Mammary epithelial cell (primary cell): ENCODE measurements at regions not wholly inside any gene's neighbourhood (a gene's known extent, or its start where the extent isn't known, plus 50 kb on each side); places are given as distances from the start of the nearest gene placed in this dataset.

Experiments used
- EZH2 ChIP-seq: IDR thresholded peaks from 2 replicates; pipeline ENCODE4 v1.6.1; 2012; ENCODE audit warnings: low read length, inconsistent platforms, borderline replicate concordance
- TF ChIP-seq, protein P1 (sequence below), 2 donors: IDR thresholded peaks in 1 of 2; conservative IDR thresholded peaks in 1 of 2; 2 replicates each; pipeline ENCODE4 v1.5.1; 2011 to 2012; ENCODE audit warnings: inconsistent platforms in 2 of 2, low read length in 2 of 2, mild to moderate bottlenecking in 2 of 2, control low read depth in 1 of 2, low read depth in 1 of 2; ENCODE audit not compliant: insufficient read depth in 1 of 2; ENCODE audit errors: extremely low read depth in 1 of 2

DNA sequence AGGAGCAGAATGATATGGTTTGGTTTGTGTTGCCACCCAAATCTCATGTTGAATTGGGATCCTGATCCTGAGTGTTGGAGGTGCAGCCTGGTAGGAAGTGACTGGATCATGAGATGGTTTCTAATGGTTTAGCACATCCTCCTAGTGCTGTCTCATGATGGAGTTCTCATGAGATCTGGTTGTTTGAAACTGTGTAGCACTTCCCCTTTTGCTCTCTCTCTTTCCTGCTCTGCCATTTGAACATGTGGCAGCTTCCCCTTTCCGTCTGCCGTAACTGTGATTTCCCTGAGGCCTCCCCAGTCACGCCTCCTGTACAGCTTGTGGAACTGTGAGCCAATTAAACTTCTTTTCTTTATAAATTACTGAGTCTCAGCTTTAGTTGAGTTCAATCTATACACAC, 756.8 kb upstream of the CDH6 start:
- TF ChIP-seq, protein P1, sequence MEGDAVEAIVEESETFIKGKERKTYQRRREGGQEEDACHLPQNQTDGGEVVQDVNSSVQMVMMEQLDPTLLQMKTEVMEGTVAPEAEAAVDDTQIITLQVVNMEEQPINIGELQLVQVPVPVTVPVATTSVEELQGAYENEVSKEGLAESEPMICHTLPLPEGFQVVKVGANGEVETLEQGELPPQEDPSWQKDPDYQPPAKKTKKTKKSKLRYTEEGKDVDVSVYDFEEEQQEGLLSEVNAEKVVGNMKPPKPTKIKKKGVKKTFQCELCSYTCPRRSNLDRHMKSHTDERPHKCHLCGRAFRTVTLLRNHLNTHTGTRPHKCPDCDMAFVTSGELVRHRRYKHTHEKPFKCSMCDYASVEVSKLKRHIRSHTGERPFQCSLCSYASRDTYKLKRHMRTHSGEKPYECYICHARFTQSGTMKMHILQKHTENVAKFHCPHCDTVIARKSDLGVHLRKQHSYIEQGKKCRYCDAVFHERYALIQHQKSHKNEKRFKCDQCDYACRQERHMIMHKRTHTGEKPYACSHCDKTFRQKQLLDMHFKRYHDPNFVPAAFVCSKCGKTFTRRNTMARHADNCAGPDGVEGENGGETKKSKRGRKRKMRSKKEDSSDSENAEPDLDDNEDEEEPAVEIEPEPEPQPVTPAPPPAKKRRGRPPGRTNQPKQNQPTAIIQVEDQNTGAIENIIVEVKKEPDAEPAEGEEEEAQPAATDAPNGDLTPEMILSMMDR (conservative IDR thresholded peaks at IDR 0.05 in 1 of 2, IDR thresholded peaks at IDR 0.05 in 1 of 2; ENCODE audit: extremely low read depth in 1 of 2, insufficient read depth in 1 of 2, low read depth in 1 of 2, low read length in 2 of 2): no peak
- no peak for TF ChIP-seq EZH2
